DMS53 treated with DMSO at 0.1 percent for 48 hours (cell line): ENCODE measurements at regions not wholly inside any gene's neighbourhood (a gene's known extent, or its start where the extent isn't known, plus 50 kb on each side); places are given as distances from the start of the nearest gene placed in this dataset.
A peak's percentile ranks its signal among the peaks of the same experiment; 100 is the strongest.

Experiments
- DNase-seq: peaks from one replicate; lab custom pipeline; 2025; ENCODE audit not compliant: unreplicated experiment; lab: John Stamatoyannopoulos, UW

- DNase-seq: no peak
These were observed 250.2 kb downstream of the PLA2G4A start for GRCh38 chr1:187078916-187079315.

- no peak for DNase-seq
These were observed 250.6 kb downstream of the PLA2G4A start for GRCh38 chr1:187079330-187079729.

GRCh38 chr1:187091666-187092065, 262.9 kb downstream of the PLA2G4A start:
- peak; percentile 3 for DNase-seq

- DNase-seq: no peak
These were observed 263.4 kb downstream of the PLA2G4A start for GRCh38 chr1:187092104-187092503.

- DNase-seq: no peak
These were observed 267.9 kb downstream of the PLA2G4A start for GRCh38 chr1:187096689-187097088.

GRCh38 chr1:187110351-187110750, 281.6 kb downstream of the PLA2G4A start:
- DNase-seq: no peak

- DNase-seq: no peak
These were observed 286.0 kb downstream of the PLA2G4A start for GRCh38 chr1:187114792-187115191.

- no peak for DNase-seq
These were observed 292.9 kb downstream of the PLA2G4A start for GRCh38 chr1:187121661-187122060.

GRCh38 chr1:187122566-187122965, 293.8 kb downstream of the PLA2G4A start:
- DNase-seq: no peak

GRCh38 chr1:187129132-187129531, 300.4 kb downstream of the PLA2G4A start:
- DNase-seq: no peak

GRCh38 chr1:187143783-187144182, 315.0 kb downstream of the PLA2G4A start:
- DNase-seq: no peak

- DNase-seq: no peak
These were observed 317.6 kb downstream of the PLA2G4A start for GRCh38 chr1:187146388-187146787.

GRCh38 chr1:187151555-187151954, 322.8 kb downstream of the PLA2G4A start:
- DNase-seq: no peak

GRCh38 chr1:187153047-187153446, 324.3 kb downstream of the PLA2G4A start:
- DNase-seq: no peak

GRCh38 chr1:187157115-187157514, 328.4 kb downstream of the PLA2G4A start:
- DNase-seq: no peak

GRCh38 chr1:187157552-187157951, 328.8 kb downstream of the PLA2G4A start:
- DNase-seq: no peak

- DNase-seq: no peak
These were observed 338.8 kb downstream of the PLA2G4A start for GRCh38 chr1:187167555-187167954.

GRCh38 chr1:187168297-187168696, 339.5 kb downstream of the PLA2G4A start:
- DNase-seq: no peak

GRCh38 chr1:187185389-187185788, 356.6 kb downstream of the PLA2G4A start:
- DNase-seq: no peak

- no peak for DNase-seq
These were observed 368.9 kb downstream of the PLA2G4A start for GRCh38 chr1:187197685-187198084.

- no peak for DNase-seq
These were observed 374.5 kb downstream of the PLA2G4A start for GRCh38 chr1:187203257-187203656.

GRCh38 chr1:187212377-187212776, 383.6 kb downstream of the PLA2G4A start:
- no peak for DNase-seq

GRCh38 chr1:187226396-187226795, 397.6 kb downstream of the PLA2G4A start:
- DNase-seq: no peak

- no peak for DNase-seq
These were observed 400.0 kb downstream of the PLA2G4A start for GRCh38 chr1:187228790-187229189.
